HG03175 (cell line): ENCODE measurements at regions not wholly inside any gene's neighbourhood (a gene's known extent, or its start where the extent isn't known, plus 50 kb on each side); places are given as distances from the start of the nearest gene placed in this dataset.

Source experiments
- ATAC-seq: cut with Tn5 transposase; IDR thresholded peaks from one replicate; pipeline ENCODE4 v1.9.1; 2021; ENCODE audit warnings: mild to moderate bottlenecking, moderate library complexity; ENCODE audit not compliant: unreplicated experiment

DNA sequence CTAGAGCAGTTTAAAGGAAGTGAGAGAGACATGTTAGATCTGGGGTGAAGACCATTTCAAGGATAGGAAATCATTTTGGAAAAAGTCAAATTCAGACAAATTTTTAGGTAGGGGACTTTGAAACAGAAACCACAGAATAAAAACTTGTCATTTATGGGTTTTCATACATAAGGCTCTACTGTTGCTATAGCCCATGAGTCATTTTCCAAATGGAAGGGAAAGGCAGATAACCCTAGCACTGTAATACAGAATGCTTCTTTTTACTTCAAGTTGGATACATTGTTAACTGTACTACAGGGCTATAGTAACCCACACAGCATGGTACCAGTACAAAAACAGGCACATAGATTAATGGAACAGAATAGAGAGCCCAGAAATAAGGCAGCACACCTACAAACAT is 455.4 kb downstream of the EBF1 start:
- no peak for ATAC-seq

- ATAC-seq = no peak
Observed at GRCh38 chr5:158643840-158644239, 455.9 kb downstream of the EBF1 start.

GRCh38 chr5:158642879-158643278 is 456.8 kb downstream of the EBF1 start:
- no peak for ATAC-seq

DNA sequence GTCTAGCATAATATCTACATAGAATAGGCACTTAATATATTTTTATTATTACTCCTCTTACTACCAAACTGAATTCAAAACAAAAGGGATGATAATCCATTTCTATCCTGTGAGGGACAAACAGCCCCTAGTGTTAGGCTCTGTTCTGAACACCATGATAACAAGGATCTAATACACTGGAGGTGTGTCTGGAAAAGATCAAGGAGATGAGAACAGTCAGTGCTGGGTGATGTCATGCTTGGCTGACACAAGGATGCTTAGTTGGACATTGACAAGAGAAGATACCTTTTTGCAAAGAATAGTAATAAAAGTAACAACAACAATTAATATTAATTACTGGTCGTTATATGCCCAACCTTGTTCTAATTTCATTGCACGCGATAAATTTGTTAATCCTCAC is 458.7 kb downstream of the EBF1 start:
- ATAC-seq = no peak

GRCh38 chr5:158640593-158640980 is 459.1 kb downstream of the EBF1 start:
- no peak for ATAC-seq

DNA sequence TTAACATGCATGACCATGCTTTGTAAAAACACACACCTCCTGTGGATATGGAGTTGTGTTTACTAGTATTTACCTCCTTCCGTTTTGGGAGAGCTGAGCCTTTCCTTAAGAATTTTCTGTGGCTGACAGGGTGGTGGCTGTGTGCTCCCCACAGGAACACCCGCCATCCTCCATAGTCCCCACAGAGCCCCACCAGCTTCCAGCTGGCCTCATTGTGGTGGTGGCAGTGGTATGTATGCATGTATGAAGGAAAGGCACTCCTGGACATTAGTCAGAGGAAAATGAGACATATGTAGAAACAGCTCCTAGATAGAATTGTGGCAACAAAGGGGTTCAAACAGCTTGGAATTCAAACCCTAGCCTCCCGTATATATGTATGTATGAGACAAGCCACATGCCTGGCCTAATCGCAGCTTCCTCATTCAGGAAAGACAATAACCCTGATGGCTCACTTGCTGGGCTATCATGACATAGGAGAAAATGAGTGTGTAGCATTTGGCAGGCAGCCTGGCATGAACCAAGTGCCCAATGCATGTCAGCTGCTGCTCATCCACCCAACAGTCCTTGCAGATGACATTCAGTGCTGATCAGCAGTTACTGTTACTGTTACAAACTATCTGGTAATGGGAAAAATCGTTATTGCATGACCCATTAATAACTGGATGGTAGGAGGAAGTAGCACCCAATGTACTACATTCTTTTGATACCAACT is 459.7 kb downstream of the EBF1 start:
- no peak for ATAC-seq

GRCh38 chr5:158638396-158638795 is 461.3 kb downstream of the EBF1 start:
- no peak for ATAC-seq

- no peak for ATAC-seq
Observed at GRCh38 chr5:158637039-158637438, 462.7 kb downstream of the EBF1 start.

- ATAC-seq = no peak
Observed at GRCh38 chr5:158635565-158635964, 464.2 kb downstream of the EBF1 start.

DNA sequence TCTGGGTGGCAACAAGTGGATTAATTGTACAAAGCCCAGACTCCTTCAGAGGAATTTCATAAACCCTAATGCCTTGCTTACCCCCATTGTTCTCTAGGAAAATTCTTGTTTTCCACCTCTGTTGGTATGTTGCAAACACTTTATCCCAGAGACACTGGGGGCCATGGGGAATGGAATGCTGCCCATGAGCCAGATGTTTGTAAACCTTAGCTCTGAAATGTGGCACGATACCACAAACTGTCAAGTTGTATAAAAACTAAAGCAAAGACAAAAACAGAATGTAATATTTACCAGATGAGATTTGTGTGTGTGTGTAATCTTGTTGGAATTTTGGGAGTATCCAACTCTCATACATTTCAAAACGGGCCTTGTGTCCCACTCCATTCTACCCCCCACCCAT is 465.0 kb downstream of the EBF1 start:
- no peak for ATAC-seq

DNA sequence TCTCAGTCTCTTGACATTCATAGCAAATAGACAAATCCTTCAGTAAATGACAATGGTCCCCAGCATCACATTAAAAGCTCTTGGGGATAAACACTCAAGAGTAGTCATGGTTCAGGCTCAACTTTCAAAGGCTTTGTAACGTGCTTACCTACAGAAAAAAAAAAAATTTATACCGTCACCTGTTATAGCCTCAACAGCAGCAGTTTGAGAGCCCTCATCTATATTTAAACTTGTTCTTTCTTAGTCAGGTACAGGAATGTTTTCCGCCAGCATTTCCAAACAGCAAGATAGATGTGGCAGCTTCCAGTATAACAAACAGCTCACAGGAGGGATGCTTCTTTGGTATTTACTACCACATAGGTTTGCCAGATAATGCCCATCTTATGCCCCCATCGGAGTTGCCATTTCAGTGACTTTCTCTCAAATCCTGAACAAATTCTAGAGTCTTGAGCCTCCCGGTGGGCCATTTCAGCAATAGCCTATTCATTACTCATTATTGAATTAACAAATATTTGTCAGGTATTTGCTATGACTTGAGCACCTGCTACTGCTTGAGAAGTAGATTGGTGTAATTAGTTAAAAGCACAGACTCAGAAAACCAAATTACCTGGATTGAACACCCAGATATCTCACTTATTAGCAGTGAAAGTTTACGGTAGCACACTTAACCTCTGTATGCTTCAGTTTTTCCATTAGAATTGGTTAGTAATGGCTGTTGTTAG is 470.0 kb downstream of the EBF1 start:
- ATAC-seq = no peak

- no peak for ATAC-seq
Observed at GRCh38 chr5:158626718-158627117, 473.0 kb downstream of the EBF1 start.

DNA sequence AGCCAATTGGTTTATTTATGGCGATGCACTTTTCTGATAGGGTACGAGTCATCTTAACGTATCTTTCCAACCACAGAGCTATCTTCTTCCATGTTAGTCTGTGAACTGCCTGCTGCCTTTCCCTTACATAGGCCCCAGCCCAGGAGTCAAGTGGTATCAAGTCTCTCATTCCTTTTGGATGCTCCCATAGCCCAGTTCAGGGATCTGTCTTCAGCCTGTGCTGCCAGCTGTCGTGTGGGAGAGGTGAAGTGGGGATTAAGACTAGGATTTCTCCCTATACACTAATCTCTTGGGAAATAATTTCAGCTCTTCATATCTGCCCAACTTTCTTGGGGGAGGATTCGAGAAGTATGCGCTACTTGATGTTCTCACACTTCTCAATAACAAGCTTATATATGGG is 475.7 kb downstream of the EBF1 start:
- no peak for ATAC-seq

GRCh38 chr5:158621391-158621790 is 478.3 kb downstream of the EBF1 start:
- ATAC-seq = no peak

GRCh38 chr5:158619083-158619788 is 480.5 kb downstream of the EBF1 start:
- no peak for ATAC-seq

DNA sequence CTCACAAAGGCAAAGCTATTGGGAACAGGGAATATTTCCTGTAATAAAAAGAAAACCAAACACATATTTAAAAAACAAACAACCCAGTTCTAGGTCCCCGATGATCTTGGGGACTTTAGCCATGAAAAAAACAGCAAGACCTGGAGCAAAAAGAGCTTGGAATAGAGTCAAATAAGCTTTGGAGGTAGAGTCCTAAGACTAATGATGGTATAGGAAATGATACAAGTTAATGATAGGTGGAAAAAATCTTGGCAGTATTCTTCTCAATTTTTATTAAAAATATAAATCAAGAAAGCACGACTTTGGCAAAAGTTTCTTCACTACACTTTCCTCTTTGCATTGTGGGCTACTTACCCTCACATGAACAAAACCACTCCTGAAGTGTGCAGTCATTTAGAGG is 481.5 kb downstream of the EBF1 start:
- no peak for ATAC-seq

DNA sequence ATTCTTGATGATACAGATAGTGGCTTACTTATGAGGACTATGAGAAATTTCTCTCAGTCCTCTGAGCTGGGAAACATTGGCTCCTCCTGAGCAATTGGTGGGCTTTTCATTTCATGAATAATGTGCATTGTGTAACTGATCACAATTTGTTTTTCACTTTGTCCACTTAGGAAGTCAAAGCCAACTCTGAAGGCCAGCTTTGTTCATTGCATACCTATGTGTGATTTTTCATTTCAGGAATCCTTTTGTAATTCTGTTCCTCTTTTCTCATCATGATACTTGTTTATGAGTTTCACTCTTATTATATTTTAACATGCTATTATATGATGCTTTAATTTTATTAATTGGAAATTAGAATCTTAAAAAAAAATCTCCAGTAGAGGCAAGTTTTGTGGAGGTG is 483.0 kb downstream of the EBF1 start:
- no peak for ATAC-seq

DNA sequence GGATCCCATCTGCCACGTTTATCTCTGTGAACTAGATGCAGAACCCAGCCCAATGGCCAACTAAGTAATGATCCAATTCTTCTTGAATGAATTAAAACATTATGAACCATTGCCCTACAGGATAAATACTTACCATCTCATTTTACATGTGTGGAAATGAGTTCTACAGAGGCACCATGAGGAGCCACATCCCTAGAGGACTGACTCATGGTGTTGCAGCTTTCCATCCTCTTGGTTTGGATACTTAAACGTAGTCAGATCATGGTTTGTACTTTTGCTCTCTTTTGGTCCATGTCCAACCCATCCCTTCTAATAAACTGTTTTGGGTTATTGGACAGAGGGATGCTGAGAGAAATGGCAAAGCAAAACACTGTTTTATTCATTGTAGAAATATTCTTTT is 484.8 kb downstream of the EBF1 start:
- no peak for ATAC-seq

DNA sequence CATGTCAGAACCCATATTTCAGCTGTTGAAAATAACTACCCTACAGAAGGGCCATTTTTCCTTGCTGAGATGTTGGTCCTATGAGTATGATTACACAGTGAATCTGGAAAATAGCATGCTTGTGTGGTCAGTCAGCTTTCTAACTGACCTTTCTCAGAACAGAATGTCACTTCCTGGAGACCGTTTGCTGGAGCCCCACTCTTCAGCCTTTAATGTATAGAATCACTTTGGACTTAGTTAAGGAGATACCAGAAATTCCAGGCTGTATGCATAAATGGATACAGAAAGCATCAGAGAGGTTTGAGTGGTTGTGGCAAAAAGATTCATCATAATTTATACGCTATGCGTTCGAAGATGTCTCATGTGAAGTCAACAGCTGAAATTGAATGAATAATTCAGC is 488.1 kb downstream of the EBF1 start:
- no peak for ATAC-seq

DNA sequence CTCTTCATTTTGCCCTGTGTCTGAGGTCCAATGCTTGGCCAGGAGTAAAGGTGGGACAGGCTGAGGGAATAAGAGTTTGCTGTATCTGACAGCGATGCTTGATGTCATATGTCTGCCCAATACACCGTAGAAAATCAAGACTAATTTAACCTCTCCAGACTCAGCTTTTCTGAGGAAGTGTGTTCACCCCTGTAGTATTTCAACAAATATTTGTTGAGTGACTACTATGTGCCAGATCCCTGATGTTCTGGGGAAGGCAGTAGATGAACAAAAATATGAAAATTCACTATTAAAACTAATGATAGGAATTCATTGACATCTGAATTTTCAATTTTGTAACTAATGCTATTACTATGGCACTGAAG is 489.7 kb downstream of the EBF1 start:
- no peak for ATAC-seq

GRCh38 chr5:158609333-158610050 is 490.2 kb downstream of the EBF1 start:
- ATAC-seq = no peak

GRCh38 chr5:158607088-158607487 is 492.6 kb downstream of the EBF1 start:
- ATAC-seq = no peak
